Brain microvascular endothelial cell (primary cell): ENCODE measurements at regions not wholly inside any gene's neighbourhood (a gene's known extent, or its start where the extent isn't known, plus 50 kb on each side); places are given as distances from the start of the nearest gene placed in this dataset.

Source experiments
- DNase-seq: peaks from one replicate; pipeline ENCODE4 v3.0.0-alpha.2; 2020
- H3K27ac ChIP-seq: fragments of 250-450 bp; sonication (Bioruptor Pico); 2 replicates; pipeline ENCODE4 v1.5.1; 2020; ENCODE audit warnings: mild to moderate bottlenecking, moderate library complexity
- H3K27me3 ChIP-seq: fragments of 250-450 bp; sonication (Bioruptor Pico); replicated peaks from 2 replicates; pipeline ENCODE4 v1.5.1; 2020; ENCODE audit warnings: mild to moderate bottlenecking
- H3K36me3 ChIP-seq: fragments of 250-450 bp; sonication (Bioruptor Pico); replicated peaks from 2 replicates; pipeline ENCODE4 v1.5.1; 2020; ENCODE audit warnings: mild to moderate bottlenecking
- H3K4me3 ChIP-seq: 2 replicates; pipeline ENCODE4 v1.5.1; 2011; ENCODE audit warnings: low read depth, mild to moderate bottlenecking, control low read depth, low read length, moderate library complexity
- in situ Hi-C: cut with HindIII; loops from 2 replicates; pipeline ENCODE4 v1.10.0; 2017; ENCODE audit warnings: low sequenced_read_pairs, low pct_ligation_motif_present
- TF ChIP-seq, protein P1 (sequence below): IDR thresholded peaks from 2 replicates; pipeline ENCODE4 v1.5.1; 2011; ENCODE audit warnings: low read depth, mild to moderate bottlenecking, moderate library complexity, low read length, control low read depth, inconsistent platforms; ENCODE audit errors: missing control alignments

DNA sequence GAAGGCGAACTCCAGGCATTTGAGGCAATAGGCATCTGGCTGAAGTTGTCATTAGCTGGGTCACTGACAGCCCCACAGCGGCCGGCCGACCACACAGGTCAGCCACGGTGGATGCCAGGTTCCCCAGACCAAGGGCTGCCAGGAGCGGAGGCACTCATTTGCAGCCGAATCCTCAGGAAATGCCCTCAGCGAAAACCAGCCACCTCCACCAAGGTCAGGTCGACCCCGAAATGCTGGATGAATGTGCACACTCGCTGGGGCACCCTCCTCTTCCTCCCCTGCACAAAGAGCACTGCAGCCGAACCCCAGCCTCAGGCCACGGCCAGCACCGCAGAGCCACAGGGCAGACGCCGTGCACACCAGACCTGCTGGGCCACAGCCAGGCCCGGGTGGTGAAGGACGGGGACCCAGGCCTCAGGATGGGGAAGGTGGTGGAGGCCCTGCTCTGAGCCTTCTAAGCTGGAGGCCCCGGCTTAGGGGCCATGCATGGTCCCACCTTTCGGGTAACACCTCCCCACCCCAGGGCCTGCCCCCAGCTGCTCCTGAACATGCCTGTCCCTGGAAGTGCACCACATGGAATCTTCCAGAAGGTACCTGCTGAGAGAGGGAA is 206.0 kb downstream of the BRD1 start:
- H3K27ac ChIP-seq: no peak overlapping the region
- DNase-seq: no peak
- TF ChIP-seq, protein P1, sequence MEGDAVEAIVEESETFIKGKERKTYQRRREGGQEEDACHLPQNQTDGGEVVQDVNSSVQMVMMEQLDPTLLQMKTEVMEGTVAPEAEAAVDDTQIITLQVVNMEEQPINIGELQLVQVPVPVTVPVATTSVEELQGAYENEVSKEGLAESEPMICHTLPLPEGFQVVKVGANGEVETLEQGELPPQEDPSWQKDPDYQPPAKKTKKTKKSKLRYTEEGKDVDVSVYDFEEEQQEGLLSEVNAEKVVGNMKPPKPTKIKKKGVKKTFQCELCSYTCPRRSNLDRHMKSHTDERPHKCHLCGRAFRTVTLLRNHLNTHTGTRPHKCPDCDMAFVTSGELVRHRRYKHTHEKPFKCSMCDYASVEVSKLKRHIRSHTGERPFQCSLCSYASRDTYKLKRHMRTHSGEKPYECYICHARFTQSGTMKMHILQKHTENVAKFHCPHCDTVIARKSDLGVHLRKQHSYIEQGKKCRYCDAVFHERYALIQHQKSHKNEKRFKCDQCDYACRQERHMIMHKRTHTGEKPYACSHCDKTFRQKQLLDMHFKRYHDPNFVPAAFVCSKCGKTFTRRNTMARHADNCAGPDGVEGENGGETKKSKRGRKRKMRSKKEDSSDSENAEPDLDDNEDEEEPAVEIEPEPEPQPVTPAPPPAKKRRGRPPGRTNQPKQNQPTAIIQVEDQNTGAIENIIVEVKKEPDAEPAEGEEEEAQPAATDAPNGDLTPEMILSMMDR: no peak
- H3K4me3 ChIP-seq: no peak overlapping the region
- in situ Hi-C loops: no loop called here
- no peaks in the 10 kb centered on the region for H3K36me3 ChIP-seq
- H3K27me3 ChIP-seq: no peaks in the 10 kb centered on the region

DNA sequence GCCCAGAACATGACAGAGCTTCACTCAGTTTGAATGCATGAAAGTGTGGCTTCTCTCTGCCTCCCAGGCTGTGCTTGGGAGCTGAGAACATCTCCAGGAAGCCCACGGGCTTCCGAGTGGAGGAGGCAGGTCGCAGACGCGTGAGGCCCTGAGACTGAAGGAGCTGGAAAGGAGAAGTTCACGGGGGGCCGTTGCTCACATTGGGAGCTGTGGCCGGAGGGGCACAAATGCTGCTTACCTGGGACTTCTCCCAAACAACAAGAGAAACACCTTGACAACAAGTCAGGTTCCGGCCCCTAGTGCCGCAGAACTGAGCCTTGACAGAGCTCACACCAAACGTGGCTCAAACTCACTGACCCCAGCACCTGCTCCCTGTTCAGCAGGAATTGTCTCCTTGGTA is 207.0 kb downstream of the BRD1 start:
- DNase-seq: no peak
- H3K4me3 ChIP-seq: no peak overlapping the region
- H3K27ac ChIP-seq: no peak overlapping the region
- H3K27me3 ChIP-seq: no peaks in the 10 kb centered on the region
- H3K36me3 ChIP-seq: no peaks in the 10 kb centered on the region
- TF ChIP-seq, protein P1: no peak
- in situ Hi-C loops: no loop called here

- TF ChIP-seq, protein P1: no peak
Observed at GRCh38 chr22:49620003-49620556, 207.6 kb downstream of the BRD1 start.

GRCh38 chr22:49619301-49619700 is 208.4 kb downstream of the BRD1 start:
- in situ Hi-C loops: no loop called here
- TF ChIP-seq, protein P1: no peak
- no peaks in the 10 kb centered on the region for H3K36me3 ChIP-seq
- H3K4me3 ChIP-seq: no peak overlapping the region
- H3K27me3 ChIP-seq: no peaks in the 10 kb centered on the region
- DNase-seq: no peak
- H3K27ac ChIP-seq: no peak overlapping the region

More at GRCh38 chr22:49620003-49620556, 207.6 kb downstream of the BRD1 start:
- Histone ChIP-seq H3K27me3 (no peaks in the 10 kb centered on the region), H3K4me3 (no peak overlapping the region), H3K36me3 (no peaks in the 10 kb centered on the region), H3K27ac (no peak overlapping the region)
- in situ Hi-C loops: no loop called here
- no peak for DNase-seq

- H3K36me3 ChIP-seq: no peaks in the 10 kb centered on the region
- no peak overlapping the region for H3K4me3 ChIP-seq
- no peaks in the 10 kb centered on the region for H3K27me3 ChIP-seq
- TF ChIP-seq, protein P1: no peak
- in situ Hi-C loops: no loop called here
- DNase-seq: no peak
- H3K27ac ChIP-seq: no peak overlapping the region
Observed at GRCh38 chr22:49618677-49618953, 209.1 kb downstream of the BRD1 start.
